Spleen (tissue), 11 donors: ENCODE measurements at regions not wholly inside any gene's neighbourhood (a gene's known extent, or its start where the extent isn't known, plus 50 kb on each side); places are given as distances from the start of the nearest gene placed in this dataset.

Experiments
- DNase-seq: peaks from one replicate; pipeline ENCODE4 v3.0.0-alpha.2; 2020
- H3K27ac ChIP-seq, 8 donors: fragments of 200-600 bp; sonication (generic) in 7 of 8; 1 replicate in 4 of 8; 2 replicates in 4 of 8; pipeline versions ENCODE4 v1.5.0 to v1.8.0; 2016 to 2021; ENCODE audit warnings: inconsistent platforms in 4 of 8, mild to moderate bottlenecking in 4 of 8, moderate library complexity in 1 of 8
- H3K27me3 ChIP-seq, 7 donors: fragments of 200-600 bp; sonication (generic) in 6 of 7; replicated peaks in 1 of 7; 1 replicate in 4 of 7; 2 replicates in 3 of 7; pipeline versions ENCODE4 v1.5.0 to v1.8.0; 2016 to 2021; ENCODE audit warnings: inconsistent platforms in 3 of 7, mild to moderate bottlenecking in 1 of 7
- H3K36me3 ChIP-seq, 6 donors: fragments of 200-600 bp; sonication (generic) in 5 of 6; 1 replicate in 4 of 6; 2 replicates in 2 of 6; pipeline versions ENCODE4 v1.5.0 to v1.8.0; 2016 to 2021; ENCODE audit warnings: inconsistent platforms in 2 of 6
- H3K4me1 ChIP-seq, 6 donors: fragments of 200-600 bp; sonication (generic) in 5 of 6; 1 replicate in 3 of 6; 2 replicates in 3 of 6; pipeline versions ENCODE4 v1.5.0 to v1.8.0; 2016 to 2021; ENCODE audit warnings: inconsistent platforms in 3 of 6
- H3K4me3 ChIP-seq, 8 donors: fragments of 200-600 bp; sonication (generic) in 7 of 8; 1 replicate in 4 of 8; 2 replicates in 4 of 8; pipeline versions ENCODE4 v1.5.0 to v1.8.0; 2016 to 2021; ENCODE audit warnings: inconsistent platforms in 4 of 8, mild to moderate bottlenecking in 4 of 8, moderate library complexity in 2 of 8
- H3K9me3 ChIP-seq, 8 donors: fragments of 200-600 bp; sonication (generic) in 7 of 8; 1 replicate in 4 of 8; 2 replicates in 4 of 8; pipeline versions ENCODE4 v1.5.0 to v1.8.0; 2016 to 2021; ENCODE audit warnings: inconsistent platforms in 4 of 8
- CTCF ChIP-seq, 11 experiments: fragments of 200-600 bp in 7 of 11; fragments of 450-650 bp in 4 of 11; sonication (generic) in 4 of 11; IDR thresholded peaks in 8 of 11; conservative IDR thresholded peaks in 3 of 11; 1 replicate in 7 of 11; 2 replicates in 4 of 11; pipeline versions ENCODE4 v1.4.0 to v1.8.0; 2016 to 2021; ENCODE audit warnings: antibody characterized with exemption in 11 of 11, inconsistent platforms in 4 of 11, mild to moderate bottlenecking in 1 of 11
- POLR2A ChIP-seq, 3 donors: fragments of 450-650 bp; IDR thresholded peaks; one replicate each; pipeline ENCODE4 v1.5.1; 2017; ENCODE audit warnings: antibody characterized with exemption in 3 of 3, mild to moderate bottlenecking in 1 of 3
- POLR2AphosphoS5 ChIP-seq, 3 donors: sonication (generic); formaldehyde crosslinking; IDR thresholded peaks; one replicate each; pipeline ENCODE4 v1.5.1; 2017; ENCODE audit warnings: antibody characterized with exemption in 3 of 3
- WGBS, 5 donors: extraction: QIAGEN DNeasy Blood & Tissue Kit in 3 of 5; methylation state at CpG; one replicate each; pipeline versions ENCODE4 v1.1.5 to v1.1.7; 2013 to 2018; 5-methylcytosine and 5-hydroxymethylcytosine counted together
- intact Hi-C: fragments of 100-400 bp; cut with DNase I; formaldehyde crosslinking; loops from one replicate; pipeline ENCODE4 v1.15.0; 2023; ENCODE audit warnings: low total_unique reads
- donor health status: healthy with polysubstance abuse.
- donor health status: DM: no; HTN: no; CAD: no; lungs with moderate emphysema.
- donor health status: DM: no; HTN: no; CAD: no.
- donor health status: Bipolar disorder and iron deficiency.
- donor health status: healthy.
- donor health status: DM: no; HTN: no; CAD: no.
- donor health status: DM: yes; HTN: yes; CAD: no.

GRCh38 chr18:57209713-57210106 lies 62.8 kb downstream of the BOD1L2 start:
- TF ChIP-seq CTCF (IDR thresholded peaks at IDR 0.05 in 8 of 11, conservative IDR thresholded peaks at IDR 0.05 in 3 of 11) (no peak), POLR2AphosphoS5 (IDR thresholded peaks at IDR 0.05) (no peak), POLR2A (IDR thresholded peaks at IDR 0.05) (no peak)
- Histone ChIP-seq H3K4me1 (peaks cover 0 to 13% (median 9%) of the 10 kb centered on the region in 6 donors), H3K9me3 (peaks cover 0 to 5% (median 0%) of the 10 kb centered on the region in 8 donors), H3K27me3 (peaks cover 0 to 55% (median 0%) of the 10 kb centered on the region in 7 donors), H3K36me3 (no peaks in the 10 kb centered on the region), H3K4me3 (peak overlapping the region in 2 of 8 donors; percentile 15 to 34), H3K27ac (no peak overlapping the region)
- DNase-seq = no peak
- 8 to 15% (median 12%) methylated on average over 10 of the region's 10 CpGs for WGBS, 5 donors
- intact Hi-C loops = no loop called here

GRCh38 chr18:57210107-57210715 lies 63.3 kb downstream of the BOD1L2 start:
- H3K9me3 ChIP-seq = peaks cover 0 to 5% (median 0%) of the 10 kb centered on the region in 8 donors
- no peak overlapping the region for H3K27ac ChIP-seq
- peak overlapping the region in 2 of 8 donors; percentile 15 to 34 for H3K4me3 ChIP-seq
- peaks cover 0 to 54% (median 0%) of the 10 kb centered on the region in 7 donors for H3K27me3 ChIP-seq
- DNase-seq = no peak
- no peak for TF ChIP-seq POLR2A (IDR thresholded peaks at IDR 0.05)
- WGBS, 5 donors = 21 to 32% (median 31%) methylated on average over 11 of the region's 11 CpGs
- intact Hi-C loops = no loop called here
- H3K4me1 ChIP-seq = peaks cover 0 to 13% (median 9%) of the 10 kb centered on the region in 6 donors
- H3K36me3 ChIP-seq = no peaks in the 10 kb centered on the region

- Histone ChIP-seq H3K9me3 (peaks cover 0 to 5% (median 0%) of the 10 kb centered on the region in 8 donors), H3K36me3 (no peaks in the 10 kb centered on the region), H3K27ac (no peak overlapping the region), H3K4me3 (no peak overlapping the region), H3K27me3 (peaks cover 0 to 51% (median 0%) of the 10 kb centered on the region in 7 donors), H3K4me1 (peaks cover 0 to 13% (median 9%) of the 10 kb centered on the region in 6 donors)
- 66 to 79% (median 68%) methylated on average over 1 of the region's 1 CpG for WGBS, 5 donors
- no peak for TF ChIP-seq POLR2AphosphoS5 (IDR thresholded peaks at IDR 0.05)
- TF ChIP-seq POLR2A (IDR thresholded peaks at IDR 0.05) = no peak
- no peak for TF ChIP-seq CTCF (IDR thresholded peaks at IDR 0.05 in 8 of 11, conservative IDR thresholded peaks at IDR 0.05 in 3 of 11)
- intact Hi-C loops = no loop called here
- DNase-seq = no peak
These were observed 64.0 kb downstream of the BOD1L2 start for GRCh38 chr18:57210716-57211411.

GRCh38 chr18:57211412-57211750 lies 64.5 kb downstream of the BOD1L2 start:
- Histone ChIP-seq H3K4me3 (no peak overlapping the region), H3K27me3 (peaks cover 0 to 45% (median 0%) of the 10 kb centered on the region in 7 donors), H3K36me3 (no peaks in the 10 kb centered on the region), H3K9me3 (peaks cover 0 to 5% (median 0%) of the 10 kb centered on the region in 8 donors), H3K27ac (no peak overlapping the region), H3K4me1 (peaks cover 0 to 13% (median 9%) of the 10 kb centered on the region in 6 donors)
- no peak for DNase-seq
- intact Hi-C loops = no loop called here
- TF ChIP-seq CTCF (IDR thresholded peaks at IDR 0.05 in 8 of 11, conservative IDR thresholded peaks at IDR 0.05 in 3 of 11) (no peak), POLR2A (IDR thresholded peaks at IDR 0.05) (no peak), POLR2AphosphoS5 (IDR thresholded peaks at IDR 0.05) (no peak)
- WGBS, 5 donors = 54 to 66% (median 57%) methylated on average over 3 of the region's 3 CpGs
